HG02852 (cell line): ENCODE measurements at regions not wholly inside any gene's neighbourhood (a gene's known extent, or its start where the extent isn't known, plus 50 kb on each side); places are given as distances from the start of the nearest gene placed in this dataset.
"Not testable (repeated sequence)": the region's sequence is repeated elsewhere in the genome, so short reads cannot be mapped to it uniquely, and the experiment has no call there.

ENCODE experiments used
- ATAC-seq: cut with Tn5 transposase; IDR thresholded peaks from one replicate; pipeline ENCODE4 v1.9.1; 2021; ENCODE audit warnings: mild to moderate bottlenecking, moderate library complexity; ENCODE audit not compliant: unreplicated experiment

GRCh38 chr14:105581551-105582341 lies 55.4 kb downstream of the TMEM121 start:
- peak; percentile 41 for ATAC-seq

DNA sequence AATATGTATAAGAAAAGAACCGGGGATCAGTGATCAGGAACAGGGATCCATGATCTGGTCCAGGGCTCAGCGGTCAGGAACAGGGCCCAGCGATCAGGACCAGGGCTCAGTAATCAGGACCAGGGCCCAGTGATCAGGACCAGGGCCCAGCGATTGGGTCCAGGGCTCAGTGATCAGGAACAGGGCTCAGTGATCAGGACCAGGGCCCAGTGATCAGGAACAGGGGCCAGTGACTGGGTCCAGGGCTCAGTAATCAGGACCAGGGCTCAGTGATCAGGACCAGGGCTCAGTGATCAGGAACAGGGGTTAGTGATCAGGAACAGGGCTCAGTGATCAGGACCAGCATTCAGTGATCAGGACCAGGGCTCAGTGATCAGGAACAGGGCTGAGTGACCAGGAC lies 56.3 kb downstream of the TMEM121 start:
- ATAC-seq = no peak

DNA sequence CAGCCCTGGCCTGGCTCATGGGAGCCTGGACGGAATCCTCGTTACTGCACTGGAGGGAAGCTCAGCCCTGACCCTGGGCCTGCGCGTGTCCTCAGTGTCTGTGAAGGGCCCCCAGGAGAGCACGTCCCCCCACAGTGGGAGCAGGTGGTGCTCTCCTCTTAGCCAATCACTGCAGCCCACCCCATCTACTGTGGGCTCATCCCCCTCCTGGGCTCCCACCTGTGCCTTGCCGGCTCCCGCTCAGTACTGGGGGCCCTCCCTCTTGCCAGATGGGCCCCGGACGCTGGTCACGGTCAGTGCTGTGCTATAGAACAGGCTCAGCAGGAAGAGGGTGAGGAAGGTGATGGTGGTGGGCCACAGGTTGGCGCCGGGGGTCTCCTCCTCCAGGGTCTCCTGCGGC lies 57.5 kb downstream of the TMEM121 start:
- not testable (repeated sequence) for ATAC-seq

DNA sequence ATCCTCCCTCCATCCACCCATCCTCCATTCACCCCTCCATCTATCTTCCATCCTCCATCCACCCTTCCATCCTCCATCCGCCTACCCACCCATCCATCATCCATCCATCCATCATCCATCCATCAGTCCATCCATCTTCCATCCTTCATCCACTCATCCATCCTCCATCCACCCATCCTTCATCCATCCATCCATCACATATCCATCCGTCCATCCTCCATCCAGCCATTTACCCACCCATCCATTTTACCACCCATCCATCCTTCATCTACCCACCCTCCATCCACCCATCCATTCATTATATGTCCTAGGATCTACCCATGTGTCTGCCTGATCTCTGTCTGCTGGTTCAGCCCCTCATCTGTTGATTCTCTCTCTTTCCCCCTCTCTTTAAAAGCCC lies 58.9 kb downstream of the TMEM121 start:
- not testable (repeated sequence) for ATAC-seq

- not testable (repeated sequence) for ATAC-seq
Measured at GRCh38 chr14:105585722-105586121, 59.3 kb downstream of the TMEM121 start.

DNA sequence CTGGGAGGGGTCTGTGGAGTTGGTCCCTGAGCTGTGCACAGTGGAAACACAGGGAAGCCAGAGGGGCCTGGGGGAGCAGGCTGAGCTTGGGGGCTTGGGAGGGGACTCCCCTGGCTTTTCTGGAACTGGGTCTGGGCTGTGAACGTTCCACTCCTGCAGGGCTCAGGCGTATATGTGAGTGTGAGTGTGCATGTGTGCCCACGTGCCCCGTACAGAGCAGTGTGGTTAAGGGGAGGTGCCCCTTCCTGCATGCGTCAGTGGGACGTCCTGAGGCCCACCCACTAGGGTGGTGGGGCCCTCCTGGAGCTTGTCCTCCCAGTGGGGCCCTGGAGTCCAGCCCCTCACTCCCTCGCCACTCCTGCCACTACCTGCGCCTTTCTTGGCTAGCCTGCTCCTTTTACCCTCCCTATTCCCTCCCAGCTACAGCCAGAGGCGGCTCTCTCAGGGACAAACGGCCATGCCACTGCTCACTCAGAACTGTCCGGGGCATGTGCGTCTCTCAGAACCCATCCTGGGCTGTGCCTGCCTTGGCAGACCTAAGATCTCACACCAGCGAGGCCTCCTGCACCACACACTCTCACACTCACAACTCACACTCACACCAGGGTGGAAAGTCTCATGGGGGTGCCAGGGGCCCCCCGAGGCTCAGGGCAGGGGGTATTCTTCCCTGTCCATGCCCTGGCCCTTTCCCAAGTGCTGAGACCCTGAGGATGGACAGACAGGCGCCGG lies 59.9 kb downstream of the TMEM121 start:
- ATAC-seq = not testable (repeated sequence)

DNA sequence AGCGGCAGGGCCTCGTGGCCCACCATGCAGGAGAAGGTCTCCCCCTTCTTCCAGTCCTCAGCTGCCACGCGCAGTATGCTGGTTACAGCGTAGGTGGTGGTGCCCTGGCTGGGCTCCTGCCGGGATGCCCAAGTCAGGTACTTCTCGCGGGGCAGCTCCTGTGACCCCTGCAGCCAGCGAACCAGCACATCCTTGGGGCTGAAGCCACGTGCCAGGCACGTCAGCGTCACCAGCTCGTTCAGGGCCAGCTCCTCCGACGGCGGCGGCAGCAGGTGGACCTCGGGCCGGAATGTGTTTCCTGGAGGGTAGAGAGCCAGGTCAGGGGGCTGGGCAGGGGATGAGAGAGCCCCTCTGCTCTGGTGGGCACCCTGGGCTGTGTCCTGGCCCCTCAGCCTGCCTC lies 60.7 kb downstream of the TMEM121 start:
- ATAC-seq = not testable (repeated sequence)

DNA sequence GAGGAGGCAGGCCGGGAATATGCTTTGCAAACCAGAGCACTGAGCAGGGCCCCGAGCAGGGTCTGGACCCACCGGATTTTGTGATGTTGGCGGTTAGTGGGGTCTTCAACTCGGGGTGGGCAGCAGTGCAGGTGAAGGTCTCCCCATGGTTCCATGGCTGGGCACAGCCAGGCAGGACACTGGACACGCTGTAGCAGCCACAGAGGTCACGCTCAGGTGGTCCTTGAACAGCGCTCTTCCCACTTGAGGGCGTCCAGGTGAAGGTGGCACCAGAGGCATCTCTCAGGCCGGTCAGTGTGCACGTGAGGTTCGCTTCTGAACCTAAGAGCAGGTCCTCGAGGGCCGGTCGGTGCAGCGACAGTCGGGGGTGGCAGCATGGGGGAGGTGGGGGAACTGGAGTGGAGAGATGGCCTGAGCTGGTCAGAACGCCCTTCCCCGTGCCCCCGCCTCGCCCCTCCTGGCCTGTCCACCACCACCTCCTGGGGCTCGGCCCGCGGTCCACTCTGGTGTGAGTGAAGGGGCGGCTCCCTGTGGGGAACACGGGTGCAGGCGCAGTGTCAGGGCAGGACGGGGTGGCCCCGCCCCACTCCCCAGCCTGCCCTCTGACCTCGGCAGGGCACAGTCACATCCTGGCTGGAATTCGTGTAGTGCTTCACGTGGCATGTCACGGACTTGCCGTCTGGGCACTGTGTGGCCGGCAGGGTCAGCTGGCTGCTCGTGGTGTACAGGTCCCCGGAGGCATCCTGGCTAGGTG lies 61.3 kb downstream of the TMEM121 start:
- not testable (repeated sequence) for ATAC-seq

GRCh38 chr14:105588236-105588860 lies 62.0 kb downstream of the TMEM121 start:
- ATAC-seq = no peak

DNA sequence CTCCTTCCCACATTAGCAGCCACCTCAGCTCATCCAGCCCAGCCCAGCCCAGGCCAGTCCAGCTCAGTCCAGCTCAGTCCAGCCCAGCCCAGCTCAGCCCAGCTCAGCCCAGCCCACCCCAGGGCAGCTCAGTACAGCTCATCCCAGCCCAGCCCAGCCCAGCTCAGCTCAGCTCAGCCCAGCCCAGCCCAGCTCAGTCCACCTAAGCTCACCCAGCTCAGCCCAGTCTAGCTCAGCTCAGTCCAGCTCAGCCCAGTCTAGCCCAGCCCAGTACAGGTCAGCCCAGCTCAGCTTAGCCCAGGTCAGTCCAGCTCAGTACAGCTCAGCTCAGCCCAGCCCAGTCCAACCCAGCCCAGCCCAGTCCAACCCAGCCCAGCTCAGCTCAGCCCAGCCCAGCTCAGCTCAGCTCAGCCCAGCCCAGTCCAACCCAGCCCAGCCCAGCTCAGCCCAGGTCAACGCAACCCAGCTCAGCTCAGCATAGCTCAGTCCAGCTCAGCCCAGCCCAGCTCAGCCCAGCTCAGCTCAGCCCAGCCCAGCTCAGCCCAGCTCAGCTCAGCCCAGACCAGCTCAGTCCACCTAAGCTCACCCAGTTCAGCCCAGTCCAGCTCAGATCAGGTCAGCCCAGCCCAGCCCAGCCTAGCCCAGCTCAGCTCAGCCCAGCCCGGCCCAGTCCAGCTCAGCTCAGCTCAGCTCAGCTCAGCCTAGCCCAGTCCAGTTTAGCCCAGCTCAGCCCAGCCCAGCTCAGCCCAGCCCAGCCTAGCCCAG lies 63.0 kb downstream of the TMEM121 start:
- no peak for ATAC-seq

GRCh38 chr14:105589926-105590185 lies 63.5 kb downstream of the TMEM121 start:
- ATAC-seq = not testable (repeated sequence)

DNA sequence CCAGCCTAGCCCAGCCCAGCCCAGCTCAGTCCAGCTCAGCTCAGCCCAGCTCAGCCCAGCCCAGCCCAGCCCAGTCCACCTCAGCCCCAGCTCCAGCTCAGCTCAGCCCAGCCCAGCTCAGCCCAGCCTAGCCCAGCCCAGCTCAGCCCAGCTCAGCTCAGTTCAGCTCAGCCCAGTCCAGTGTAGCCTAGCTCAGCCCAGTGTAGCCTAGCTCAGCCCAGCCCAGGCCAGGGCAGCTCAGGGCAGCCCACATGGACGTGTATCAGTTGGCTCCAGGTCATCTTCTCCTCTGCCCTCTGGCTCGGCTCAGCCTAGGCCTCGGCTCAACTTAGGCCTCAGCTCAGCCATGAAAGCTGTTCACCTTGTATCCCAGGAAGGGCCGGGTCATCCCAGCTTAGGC lies 64.7 kb downstream of the TMEM121 start:
- ATAC-seq = no peak

DNA sequence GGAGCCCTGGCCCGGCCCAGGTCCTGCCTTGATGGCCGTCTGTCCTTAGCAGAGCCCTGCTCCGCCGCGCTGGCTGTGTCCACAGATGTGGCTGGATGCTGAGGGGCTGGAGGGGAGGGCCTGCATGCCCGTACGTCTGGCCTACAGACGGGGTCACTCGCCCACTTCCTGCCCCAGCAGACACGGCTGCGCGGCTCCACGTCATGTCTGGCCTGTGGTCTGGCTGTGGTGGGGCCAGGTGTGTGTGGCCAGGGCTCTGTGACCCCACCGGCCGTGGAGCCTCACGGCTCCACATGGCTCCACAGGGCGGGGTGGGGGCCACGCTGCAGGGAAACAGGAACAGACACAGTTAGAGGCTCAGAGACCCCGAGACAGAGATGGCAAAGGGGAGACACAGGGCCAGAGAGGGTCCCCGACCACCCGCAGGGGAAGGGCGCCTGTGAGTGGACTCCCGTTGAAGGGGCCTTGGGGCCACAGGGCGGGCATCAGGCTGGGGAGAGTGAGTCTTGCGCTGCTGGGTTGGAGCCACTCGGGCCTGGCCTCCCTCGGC lies 65.5 kb downstream of the TMEM121 start:
- ATAC-seq = not testable (repeated sequence)

GRCh38 chr14:105592646-105593045 lies 66.3 kb downstream of the TMEM121 start:
- not testable (repeated sequence) for ATAC-seq

- not testable (repeated sequence) for ATAC-seq
Measured at GRCh38 chr14:105595346-105595745, 69.0 kb downstream of the TMEM121 start.

- ATAC-seq = not testable (repeated sequence)
Measured at GRCh38 chr14:105596374-105596773, 70.0 kb downstream of the TMEM121 start.

GRCh38 chr14:105598040-105598763 lies 71.8 kb downstream of the TMEM121 start:
- not testable (repeated sequence) for ATAC-seq

DNA sequence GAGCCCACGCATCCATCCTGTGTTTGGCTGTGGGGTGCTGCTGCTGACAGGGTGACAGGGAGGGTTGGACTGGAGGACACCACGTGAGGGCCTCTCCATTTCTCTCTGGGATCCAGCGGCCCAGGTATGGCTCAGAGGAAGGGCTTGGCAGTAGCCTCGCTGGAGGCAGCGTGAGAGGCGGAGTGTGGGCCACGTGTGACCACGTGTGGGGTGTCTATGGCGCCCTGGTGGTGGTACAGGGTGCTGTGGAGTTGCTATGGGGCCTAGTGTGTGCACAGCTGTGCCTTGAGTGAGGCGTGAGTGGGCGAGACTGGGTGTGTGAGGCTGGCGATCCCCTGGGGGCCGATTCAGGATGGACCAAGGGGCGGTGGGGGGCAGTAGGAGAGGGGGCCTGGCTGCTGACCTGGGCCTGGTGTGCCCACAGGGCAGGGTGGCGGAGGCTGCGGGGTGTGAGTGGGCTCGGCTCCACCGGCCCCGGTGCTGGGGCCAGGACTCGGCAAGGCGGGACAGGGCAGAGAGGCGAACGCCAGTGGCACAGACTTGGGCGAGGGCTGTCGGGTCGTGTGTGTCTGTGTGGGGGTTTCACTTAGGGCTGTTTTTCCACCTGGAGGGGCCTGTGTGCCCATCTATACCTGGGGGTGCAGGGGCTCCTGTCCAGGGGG lies 72.7 kb downstream of the TMEM121 start:
- ATAC-seq = not testable (repeated sequence)
